Peyer's patch (tissue), 4 donors: ENCODE measurements at regions not wholly inside any gene's neighbourhood (a gene's known extent, or its start where the extent isn't known, plus 50 kb on each side); places are given as distances from the start of the nearest gene placed in this dataset.
"Not testable (repeated sequence)": the region's sequence is repeated elsewhere in the genome, so short reads cannot be mapped to it uniquely, and the experiment has no call there.

ENCODE experiments used
- DNase-seq, 3 donors: peaks; one replicate each; pipeline ENCODE4 v3.0.0-alpha.2; 2017 to 2019
- H3K27ac ChIP-seq, 4 donors: fragments of 200-600 bp; sonication (generic); one replicate each; pipeline ENCODE4 v1.5.1; 2016 to 2019
- H3K27me3 ChIP-seq, 2 donors: fragments of 200-600 bp; sonication (generic); one replicate each; pipeline ENCODE4 v1.5.1; 2019
- H3K36me3 ChIP-seq, 3 donors: fragments of 200-600 bp; sonication (generic); one replicate each; pipeline ENCODE4 v1.5.1; 2016 to 2019
- H3K4me1 ChIP-seq, 4 donors: fragments of 200-600 bp; sonication (generic); one replicate each; pipeline ENCODE4 v1.5.1; 2016 to 2019
- H3K4me3 ChIP-seq, 4 donors: fragments of 200-600 bp; sonication (generic); 1 replicate in 3 of 4; 2 replicates in 1 of 4; pipeline ENCODE4 v1.5.1; 2016 to 2019; ENCODE audit warnings: mild to moderate bottlenecking in 1 of 4
- H3K9me3 ChIP-seq, 4 donors: fragments of 200-600 bp; sonication (generic); one replicate each; pipeline ENCODE4 v1.5.1; 2016 to 2019; ENCODE audit warnings: mild to moderate bottlenecking in 1 of 4
- CTCF ChIP-seq, 6 experiments: fragments of 450-650 bp in 4 of 6; fragments of 200-600 bp in 2 of 6; sonication (generic) in 1 of 6; IDR thresholded peaks; one replicate each; pipeline ENCODE4 v1.5.1; 2017 to 2019; ENCODE audit warnings: antibody characterized with exemption in 6 of 6, mild to moderate bottlenecking in 3 of 6, moderate library complexity in 1 of 6
- POLR2A ChIP-seq, 2 donors: fragments of 450-650 bp; IDR thresholded peaks; one replicate each; pipeline ENCODE4 v1.5.1; 2017; ENCODE audit warnings: antibody characterized with exemption in 2 of 2, mild to moderate bottlenecking in 2 of 2, moderate library complexity in 2 of 2

GRCh38 chr20:57813509-57814269 lies 103.9 kb upstream of the PMEPA1 start:
- no peaks in the 10 kb centered on the region for H3K9me3 ChIP-seq
- no peaks in the 10 kb centered on the region for H3K4me1 ChIP-seq
- TF ChIP-seq POLR2A (IDR thresholded peaks at IDR 0.05) (no peak), CTCF (IDR thresholded peaks at IDR 0.05) (no peak)
- no peaks in the 10 kb centered on the region for H3K27me3 ChIP-seq
- H3K27ac ChIP-seq, result no peak overlapping the region
- H3K4me3 ChIP-seq, result no peak overlapping the region
- H3K36me3 ChIP-seq, result no peaks in the 10 kb centered on the region
- DNase-seq, result no peak

- H3K4me3 ChIP-seq, DNase-seq, H3K27me3 ChIP-seq, H3K4me1 ChIP-seq, H3K36me3 ChIP-seq, H3K27ac ChIP-seq, H3K9me3 ChIP-seq: not testable (repeated sequence)
Measured at GRCh38 chr20:57812632-57813031, 102.8 kb upstream of the PMEPA1 start.

- Histone ChIP-seq H3K9me3 (no peaks in the 10 kb centered on the region), H3K27me3 (no peaks in the 10 kb centered on the region), H3K36me3 (no peaks in the 10 kb centered on the region), H3K4me3 (no peak overlapping the region), H3K27ac (no peak overlapping the region), H3K4me1 (no peaks in the 10 kb centered on the region)
- no peak for DNase-seq
- TF ChIP-seq POLR2A (IDR thresholded peaks at IDR 0.05) (no peak), CTCF (IDR thresholded peaks at IDR 0.05) (no peak)
Measured at GRCh38 chr20:57811374-57812020, 101.7 kb upstream of the PMEPA1 start.

GRCh38 chr20:57810511-57811373 lies 100.9 kb upstream of the PMEPA1 start:
- peak in 2 of 3 donors; percentile 48 to 51 for DNase-seq
- H3K9me3 ChIP-seq, result no peaks in the 10 kb centered on the region
- H3K36me3 ChIP-seq, result no peaks in the 10 kb centered on the region
- no peaks in the 10 kb centered on the region for H3K27me3 ChIP-seq
- no peak overlapping the region for H3K27ac ChIP-seq
- no peaks in the 10 kb centered on the region for H3K4me1 ChIP-seq
- H3K4me3 ChIP-seq, result no peak overlapping the region
- TF ChIP-seq POLR2A (IDR thresholded peaks at IDR 0.05), result no peak

- H3K27me3 ChIP-seq, result no peaks in the 10 kb centered on the region
Measured at GRCh38 chr20:57809661-57810172, 99.9 kb upstream of the PMEPA1 start.

More at GRCh38 chr20:57809661-57810172, 99.9 kb upstream of the PMEPA1 start:
- Histone ChIP-seq H3K36me3 (no peaks in the 10 kb centered on the region), H3K4me3 (no peak overlapping the region), H3K4me1 (no peaks in the 10 kb centered on the region), H3K9me3 (no peaks in the 10 kb centered on the region), H3K27ac (no peak overlapping the region)
- TF ChIP-seq CTCF (IDR thresholded peaks at IDR 0.05) (no peak), POLR2A (IDR thresholded peaks at IDR 0.05) (no peak)
- no peak for DNase-seq
